ENCODE measurements at regions not wholly inside any gene's neighbourhood (a gene's known extent, or its start where the extent isn't known, plus 50 kb on each side); places are given as distances from the start of the nearest gene placed in this dataset.

- TF ChIP-seq CTCF (IDR thresholded peaks at IDR 0.05; ENCODE audit: poor library complexity): no peak
- TF ChIP-seq EZH2phosphoT487 (IDR thresholded peaks at IDR 0.05; ENCODE audit: low read depth, severe bottlenecking, unreplicated experiment): no peak
- no peak for TF ChIP-seq EZH2 (IDR thresholded peaks at IDR 0.05; ENCODE audit: borderline replicate concordance)
These were observed 320.1 kb downstream of the SLC4A3 start for GRCh38 chr2:219947575-219947974.

Measured in hepatocyte (in vitro differentiated cells).